ENCODE measurements at regions not wholly inside any gene's neighbourhood (a gene's known extent, or its start where the extent isn't known, plus 50 kb on each side); places are given as distances from the start of the nearest gene placed in this dataset.
"Not testable (repeated sequence)": the region's sequence is repeated elsewhere in the genome, so short reads cannot be mapped to it uniquely, and the experiment has no call there.

GRCh38 chr14:84927096-84927827, 602.7 kb upstream of the FLRT2 start:
- Mint-ChIP-seq H3K9me3 (ENCODE audit: unreplicated experiment) (no peaks in the 10 kb centered on the region), H3K4me3 (ENCODE audit: unreplicated experiment) (no peak overlapping the region), H3K27me3 (ENCODE audit: unreplicated experiment) (no peaks in the 10 kb centered on the region), H3K4me1 (ENCODE audit: unreplicated experiment) (no peaks in the 10 kb centered on the region), H3K27ac (ENCODE audit: unreplicated experiment) (no peak overlapping the region), H3K36me3 (ENCODE audit: unreplicated experiment) (no peaks in the 10 kb centered on the region)
- no peak for TF ChIP-seq CTCF (IDR thresholded peaks at IDR 0.05)
- DNase-seq (ENCODE audit: extremely low spot score, unreplicated experiment), result no peak

- no peak overlapping the region for H3K27ac Mint-ChIP-seq (ENCODE audit: unreplicated experiment)
- no peak for DNase-seq (ENCODE audit: extremely low spot score, unreplicated experiment)
- H3K36me3 Mint-ChIP-seq (ENCODE audit: unreplicated experiment), result no peaks in the 10 kb centered on the region
- no peaks in the 10 kb centered on the region for H3K4me1 Mint-ChIP-seq (ENCODE audit: unreplicated experiment)
- no peaks in the 10 kb centered on the region for H3K27me3 Mint-ChIP-seq (ENCODE audit: unreplicated experiment)
- TF ChIP-seq CTCF (IDR thresholded peaks at IDR 0.05), result no peak
- H3K4me3 Mint-ChIP-seq (ENCODE audit: unreplicated experiment), result no peak overlapping the region
- no peaks in the 10 kb centered on the region for H3K9me3 Mint-ChIP-seq (ENCODE audit: unreplicated experiment)
Observed at GRCh38 chr14:84929086-84929485, 600.9 kb upstream of the FLRT2 start.

- no peak for TF ChIP-seq CTCF (IDR thresholded peaks at IDR 0.05)
Observed at GRCh38 chr14:84929834-84930233, 600.1 kb upstream of the FLRT2 start.

GRCh38 chr14:84937016-84937415, 592.9 kb upstream of the FLRT2 start:
- Mint-ChIP-seq H3K36me3 (ENCODE audit: unreplicated experiment) (no peaks in the 10 kb centered on the region), H3K4me3 (ENCODE audit: unreplicated experiment) (no peak overlapping the region), H3K27me3 (ENCODE audit: unreplicated experiment) (no peaks in the 10 kb centered on the region), H3K27ac (ENCODE audit: unreplicated experiment) (no peak overlapping the region), H3K9me3 (ENCODE audit: unreplicated experiment) (peaks cover 9% of the 10 kb centered on the region), H3K4me1 (ENCODE audit: unreplicated experiment) (no peaks in the 10 kb centered on the region)
- TF ChIP-seq CTCF (IDR thresholded peaks at IDR 0.05), result no peak
- no peak for DNase-seq (ENCODE audit: extremely low spot score, unreplicated experiment)

More at GRCh38 chr14:84929834-84930233, 600.1 kb upstream of the FLRT2 start:
- no peaks in the 10 kb centered on the region for H3K36me3 Mint-ChIP-seq (ENCODE audit: unreplicated experiment)
- H3K4me1 Mint-ChIP-seq (ENCODE audit: unreplicated experiment), result no peaks in the 10 kb centered on the region
- H3K27me3 Mint-ChIP-seq (ENCODE audit: unreplicated experiment), result no peaks in the 10 kb centered on the region
- H3K4me3 Mint-ChIP-seq (ENCODE audit: unreplicated experiment), result no peak overlapping the region
- no peaks in the 10 kb centered on the region for H3K9me3 Mint-ChIP-seq (ENCODE audit: unreplicated experiment)
- DNase-seq (ENCODE audit: extremely low spot score, unreplicated experiment), result no peak
- no peak overlapping the region for H3K27ac Mint-ChIP-seq (ENCODE audit: unreplicated experiment)

- H3K27me3 Mint-ChIP-seq (ENCODE audit: unreplicated experiment), result no peaks in the 10 kb centered on the region
- H3K9me3 Mint-ChIP-seq (ENCODE audit: unreplicated experiment), result peaks cover 9% of the 10 kb centered on the region
- no peaks in the 10 kb centered on the region for H3K4me1 Mint-ChIP-seq (ENCODE audit: unreplicated experiment)
- H3K36me3 Mint-ChIP-seq (ENCODE audit: unreplicated experiment), result no peaks in the 10 kb centered on the region
- H3K27ac Mint-ChIP-seq (ENCODE audit: unreplicated experiment), result no peak overlapping the region
- TF ChIP-seq CTCF (IDR thresholded peaks at IDR 0.05), result no peak
- H3K4me3 Mint-ChIP-seq (ENCODE audit: unreplicated experiment), result no peak overlapping the region
- no peak for DNase-seq (ENCODE audit: extremely low spot score, unreplicated experiment)
Observed at GRCh38 chr14:84937449-84937848, 592.5 kb upstream of the FLRT2 start.

GRCh38 chr14:84944901-84945300, 585.0 kb upstream of the FLRT2 start:
- H3K36me3 Mint-ChIP-seq (ENCODE audit: unreplicated experiment); DNase-seq (ENCODE audit: extremely low spot score, unreplicated experiment); H3K4me3 Mint-ChIP-seq (ENCODE audit: unreplicated experiment); H3K9me3 Mint-ChIP-seq (ENCODE audit: unreplicated experiment); H3K27me3 Mint-ChIP-seq (ENCODE audit: unreplicated experiment); H3K4me1 Mint-ChIP-seq (ENCODE audit: unreplicated experiment); H3K27ac Mint-ChIP-seq (ENCODE audit: unreplicated experiment): not testable (repeated sequence)

Measured in osteocyte (in vitro differentiated cells).